ENCODE measurements at regions not wholly inside any gene's neighbourhood (a gene's known extent, or its start where the extent isn't known, plus 50 kb on each side); places are given as distances from the start of the nearest gene placed in this dataset.

GRCh38 chr11:96447208-96448110, 57.6 kb downstream of the JRKL start:
- H3K9me3 ChIP-seq (ENCODE audit: control insufficient read depth, insufficient read depth, low read length), result no peaks in the 10 kb centered on the region

GRCh38 chr11:96448225-96448624, 58.4 kb downstream of the JRKL start:
- H3K4me1 ChIP-seq (ENCODE audit: insufficient read depth, low read length), result no peaks in the 10 kb centered on the region
- no peak overlapping the region for H3K9ac ChIP-seq (ENCODE audit: low read depth, low read length)
- H3K36me3 ChIP-seq (ENCODE audit: insufficient read depth, low read length), result no peaks in the 10 kb centered on the region
- no peaks in the 10 kb centered on the region for H3K9me3 ChIP-seq (ENCODE audit: control insufficient read depth, insufficient read depth, low read length)

More at GRCh38 chr11:96447208-96448110, 57.6 kb downstream of the JRKL start:
- H3K36me3 ChIP-seq (ENCODE audit: insufficient read depth, low read length), result no peaks in the 10 kb centered on the region
- H3K9ac ChIP-seq (ENCODE audit: low read depth, low read length), result no peak overlapping the region
- no peaks in the 10 kb centered on the region for H3K4me1 ChIP-seq (ENCODE audit: insufficient read depth, low read length)

GRCh38 chr11:96456111-96456510, 66.3 kb downstream of the JRKL start:
- Histone ChIP-seq H3K9ac (ENCODE audit: low read depth, low read length) (no peak overlapping the region), H3K9me3 (ENCODE audit: control insufficient read depth, insufficient read depth, low read length) (peaks cover 4% of the 10 kb centered on the region; the same call in 1 of the 2 replicates), H3K4me1 (ENCODE audit: insufficient read depth, low read length) (peaks cover 15% of the 10 kb centered on the region), H3K36me3 (ENCODE audit: insufficient read depth, low read length) (no peaks in the 10 kb centered on the region)

- peaks cover 4% of the 10 kb centered on the region; the same call in 1 of the 2 replicates for H3K9me3 ChIP-seq (ENCODE audit: control insufficient read depth, insufficient read depth, low read length)
- H3K36me3 ChIP-seq (ENCODE audit: insufficient read depth, low read length), result no peaks in the 10 kb centered on the region
- no peak overlapping the region for H3K9ac ChIP-seq (ENCODE audit: low read depth, low read length)
- H3K4me1 ChIP-seq (ENCODE audit: insufficient read depth, low read length), result peaks cover 15% of the 10 kb centered on the region
Observed at GRCh38 chr11:96459751-96460150, 69.9 kb downstream of the JRKL start.

GRCh38 chr11:96461871-96462270, 72.1 kb downstream of the JRKL start:
- Histone ChIP-seq H3K36me3 (ENCODE audit: insufficient read depth, low read length) (no peaks in the 10 kb centered on the region), H3K9ac (ENCODE audit: low read depth, low read length) (no peak overlapping the region), H3K4me1 (ENCODE audit: insufficient read depth, low read length) (peaks cover 4% of the 10 kb centered on the region), H3K9me3 (ENCODE audit: control insufficient read depth, insufficient read depth, low read length) (no peaks in the 10 kb centered on the region)

GRCh38 chr11:96464700-96465307, 75.0 kb downstream of the JRKL start:
- Histone ChIP-seq H3K9ac (ENCODE audit: low read depth, low read length) (peak overlapping the region; percentile 34; the same call in 1 of the 2 replicates), H3K4me1 (ENCODE audit: insufficient read depth, low read length) (no peaks in the 10 kb centered on the region), H3K36me3 (ENCODE audit: insufficient read depth, low read length) (no peaks in the 10 kb centered on the region), H3K9me3 (ENCODE audit: control insufficient read depth, insufficient read depth, low read length) (no peaks in the 10 kb centered on the region)

- Histone ChIP-seq H3K9me3 (ENCODE audit: control insufficient read depth, insufficient read depth, low read length) (no peaks in the 10 kb centered on the region), H3K9ac (ENCODE audit: low read depth, low read length) (no peak overlapping the region), H3K36me3 (ENCODE audit: insufficient read depth, low read length) (no peaks in the 10 kb centered on the region), H3K4me1 (ENCODE audit: insufficient read depth, low read length) (no peaks in the 10 kb centered on the region)
Observed at GRCh38 chr11:96465512-96465911, 75.7 kb downstream of the JRKL start.

GRCh38 chr11:96466607-96467006, 76.8 kb downstream of the JRKL start:
- Histone ChIP-seq H3K9ac (ENCODE audit: low read depth, low read length) (no peak overlapping the region), H3K4me1 (ENCODE audit: insufficient read depth, low read length) (no peaks in the 10 kb centered on the region), H3K36me3 (ENCODE audit: insufficient read depth, low read length) (no peaks in the 10 kb centered on the region)

GRCh38 chr11:96469776-96470175, 80.0 kb downstream of the JRKL start:
- Histone ChIP-seq H3K9ac (ENCODE audit: low read depth, low read length) (no peak overlapping the region), H3K4me1 (ENCODE audit: insufficient read depth, low read length) (no peaks in the 10 kb centered on the region), H3K9me3 (ENCODE audit: control insufficient read depth, insufficient read depth, low read length) (no peaks in the 10 kb centered on the region), H3K36me3 (ENCODE audit: insufficient read depth, low read length) (no peaks in the 10 kb centered on the region)

More at GRCh38 chr11:96466607-96467006, 76.8 kb downstream of the JRKL start:
- no peaks in the 10 kb centered on the region for H3K9me3 ChIP-seq (ENCODE audit: control insufficient read depth, insufficient read depth, low read length)

GRCh38 chr11:96470521-96470920, 80.7 kb downstream of the JRKL start:
- H3K4me1 ChIP-seq (ENCODE audit: insufficient read depth, low read length), result no peaks in the 10 kb centered on the region
- no peaks in the 10 kb centered on the region for H3K9me3 ChIP-seq (ENCODE audit: control insufficient read depth, insufficient read depth, low read length)
- no peaks in the 10 kb centered on the region for H3K36me3 ChIP-seq (ENCODE audit: insufficient read depth, low read length)
- no peak overlapping the region for H3K9ac ChIP-seq (ENCODE audit: low read depth, low read length)

- H3K9ac ChIP-seq (ENCODE audit: low read depth, low read length), result no peak overlapping the region
- H3K9me3 ChIP-seq (ENCODE audit: control insufficient read depth, insufficient read depth, low read length), result no peaks in the 10 kb centered on the region
- no peaks in the 10 kb centered on the region for H3K4me1 ChIP-seq (ENCODE audit: insufficient read depth, low read length)
- H3K36me3 ChIP-seq (ENCODE audit: insufficient read depth, low read length), result no peaks in the 10 kb centered on the region
Observed at GRCh38 chr11:96472085-96472484, 82.3 kb downstream of the JRKL start.

GRCh38 chr11:96474263-96474662, 84.5 kb downstream of the JRKL start:
- no peaks in the 10 kb centered on the region for H3K4me1 ChIP-seq (ENCODE audit: insufficient read depth, low read length)
- no peaks in the 10 kb centered on the region for H3K36me3 ChIP-seq (ENCODE audit: insufficient read depth, low read length)
- peaks cover 5% of the 10 kb centered on the region; the same call in 1 of the 2 replicates for H3K9me3 ChIP-seq (ENCODE audit: control insufficient read depth, insufficient read depth, low read length)
- no peak overlapping the region for H3K9ac ChIP-seq (ENCODE audit: low read depth, low read length)

GRCh38 chr11:96481204-96481603, 91.4 kb downstream of the JRKL start:
- H3K9me3 ChIP-seq (ENCODE audit: control insufficient read depth, insufficient read depth, low read length), result peaks cover 5% of the 10 kb centered on the region; the same call in 1 of the 2 replicates
- no peaks in the 10 kb centered on the region for H3K36me3 ChIP-seq (ENCODE audit: insufficient read depth, low read length)
- H3K4me1 ChIP-seq (ENCODE audit: insufficient read depth, low read length), result no peaks in the 10 kb centered on the region; the same call in 1 of the 2 replicates
- H3K9ac ChIP-seq (ENCODE audit: low read depth, low read length), result no peak overlapping the region

GRCh38 chr11:96481771-96482170, 92.0 kb downstream of the JRKL start:
- no peaks in the 10 kb centered on the region; the same call in 1 of the 2 replicates for H3K4me1 ChIP-seq (ENCODE audit: insufficient read depth, low read length)
- no peaks in the 10 kb centered on the region for H3K36me3 ChIP-seq (ENCODE audit: insufficient read depth, low read length)
- peaks cover 5% of the 10 kb centered on the region; the same call in 1 of the 2 replicates for H3K9me3 ChIP-seq (ENCODE audit: control insufficient read depth, insufficient read depth, low read length)
- H3K9ac ChIP-seq (ENCODE audit: low read depth, low read length), result no peak overlapping the region

- H3K9me3 ChIP-seq (ENCODE audit: control insufficient read depth, insufficient read depth, low read length), result peaks cover 5% of the 10 kb centered on the region; the same call in 1 of the 2 replicates
- no peak overlapping the region for H3K9ac ChIP-seq (ENCODE audit: low read depth, low read length)
- H3K36me3 ChIP-seq (ENCODE audit: insufficient read depth, low read length), result no peaks in the 10 kb centered on the region
- H3K4me1 ChIP-seq (ENCODE audit: insufficient read depth, low read length), result no peaks in the 10 kb centered on the region; the same call in 1 of the 2 replicates
Observed at GRCh38 chr11:96482193-96482592, 92.4 kb downstream of the JRKL start.
